SKM-1 treated with dmso at 0.1 percent for 144 hours (cell line): ENCODE measurements at regions not wholly inside any gene's neighbourhood (a gene's known extent, or its start where the extent isn't known, plus 50 kb on each side); places are given as distances from the start of the nearest gene placed in this dataset.

Source experiments
- DNase-seq: peaks from one replicate; lab custom pipeline; 2025; ENCODE audit not compliant: unreplicated experiment; lab: John Stamatoyannopoulos, UW

GRCh38 chr1:96340686-96341085, 380.9 kb upstream of the PTBP2 start:
- no peak for DNase-seq

- DNase-seq = no peak
These were observed 374.9 kb upstream of the PTBP2 start for GRCh38 chr1:96346719-96347118.

GRCh38 chr1:96349896-96350295, 371.7 kb upstream of the PTBP2 start:
- no peak for DNase-seq

- no peak for DNase-seq
These were observed 368.9 kb upstream of the PTBP2 start for GRCh38 chr1:96352733-96353132.

- no peak for DNase-seq
These were observed 366.1 kb upstream of the PTBP2 start for GRCh38 chr1:96355521-96355920.

GRCh38 chr1:96355961-96356360, 365.6 kb upstream of the PTBP2 start:
- DNase-seq = no peak

GRCh38 chr1:96357141-96357765, 364.3 kb upstream of the PTBP2 start:
- no peak for DNase-seq

- DNase-seq = no peak
These were observed 363.5 kb upstream of the PTBP2 start for GRCh38 chr1:96358057-96358456.

GRCh38 chr1:96360036-96360795, 361.4 kb upstream of the PTBP2 start:
- DNase-seq = no peak

- DNase-seq = no peak
These were observed 360.2 kb upstream of the PTBP2 start for GRCh38 chr1:96361271-96361856.

GRCh38 chr1:96361961-96362360, 359.6 kb upstream of the PTBP2 start:
- no peak for DNase-seq

GRCh38 chr1:96362623-96363022, 359.0 kb upstream of the PTBP2 start:
- peak; percentile 91 for DNase-seq

GRCh38 chr1:96363826-96364225, 357.8 kb upstream of the PTBP2 start:
- DNase-seq = no peak

- no peak for DNase-seq
These were observed 357.0 kb upstream of the PTBP2 start for GRCh38 chr1:96364576-96364975.

- no peak for DNase-seq
These were observed 356.5 kb upstream of the PTBP2 start for GRCh38 chr1:96365076-96365475.

GRCh38 chr1:96365596-96366390, 355.8 kb upstream of the PTBP2 start:
- no peak for DNase-seq

- no peak for DNase-seq
These were observed 355.1 kb upstream of the PTBP2 start for GRCh38 chr1:96366516-96366915.

GRCh38 chr1:96367791-96368190, 353.8 kb upstream of the PTBP2 start:
- no peak for DNase-seq

GRCh38 chr1:96370757-96371156, 350.8 kb upstream of the PTBP2 start:
- DNase-seq = no peak

- DNase-seq = no peak
These were observed 348.7 kb upstream of the PTBP2 start for GRCh38 chr1:96372881-96373280.

GRCh38 chr1:96374076-96374762, 347.4 kb upstream of the PTBP2 start:
- DNase-seq = no peak
